VCaP (cell line): ENCODE measurements at regions not wholly inside any gene's neighbourhood (a gene's known extent, or its start where the extent isn't known, plus 50 kb on each side); places are given as distances from the start of the nearest gene placed in this dataset.

Experiments used
- H3K27ac ChIP-seq: fragments of 450-650 bp; 2 replicates; pipeline ENCODE4 v1.5.1; 2017
- CTCF ChIP-seq: fragments of 450-650 bp; conservative IDR thresholded peaks from 2 replicates; pipeline ENCODE4 v1.5.1; 2017; ENCODE audit warnings: mild to moderate bottlenecking, moderate library complexity

- TF ChIP-seq CTCF: no peak
- no peak overlapping the region for H3K27ac ChIP-seq
Observed at GRCh38 chr17:11005940-11006339, 168.1 kb upstream of the PIRT start.

- TF ChIP-seq CTCF: no peak
- no peak overlapping the region for H3K27ac ChIP-seq
Observed at GRCh38 chr17:11002417-11002816, 164.5 kb upstream of the PIRT start.

- TF ChIP-seq CTCF: no peak
- H3K27ac ChIP-seq: no peak overlapping the region
Observed at GRCh38 chr17:11001651-11002050, 163.8 kb upstream of the PIRT start.

- H3K27ac ChIP-seq: peak overlapping the region; percentile 53
- TF ChIP-seq CTCF: no peak
Observed at GRCh38 chr17:10999484-10999883, 161.6 kb upstream of the PIRT start.

- no peak for TF ChIP-seq CTCF
- no peak overlapping the region for H3K27ac ChIP-seq
Observed at GRCh38 chr17:10993126-10993525, 155.2 kb upstream of the PIRT start.

GRCh38 chr17:10992106-10992880 lies 154.4 kb upstream of the PIRT start:
- H3K27ac ChIP-seq: no peak overlapping the region
- no peak for TF ChIP-seq CTCF

GRCh38 chr17:10987786-10988185 lies 149.9 kb upstream of the PIRT start:
- H3K27ac ChIP-seq: no peak overlapping the region
- no peak for TF ChIP-seq CTCF
